Liver (tissue), 3 donors: ENCODE measurements at regions not wholly inside any gene's neighbourhood (a gene's known extent, or its start where the extent isn't known, plus 50 kb on each side); places are given as distances from the start of the nearest gene placed in this dataset.

Experiments
- CTCF ChIP-seq: fragments of 150-350 bp; IDR thresholded peaks from 2 replicates; pipeline ENCODE4 v1.5.1; 2017; ENCODE audit warnings: improper control_type of control experiment, low read depth, low read length; ENCODE audit not compliant: missing input control
- HNF4A ChIP-seq, 2 donors: conservative IDR thresholded peaks; 2 replicates each; pipeline ENCODE4 v1.6.1; 2016; ENCODE audit warnings: antibody characterized with exemption in 2 of 2, mild to moderate bottlenecking in 2 of 2
- RAD21 ChIP-seq, 2 donors: IDR thresholded peaks; 2 replicates each; pipeline ENCODE4 v1.6.1; 2016; ENCODE audit warnings: antibody characterized with exemption in 2 of 2, mild to moderate bottlenecking in 2 of 2
- RXRA ChIP-seq, 2 donors: IDR thresholded peaks; 2 replicates each; pipeline ENCODE4 v1.6.1; 2017 to 2018; ENCODE audit warnings: antibody characterized with exemption in 2 of 2, mild to moderate bottlenecking in 1 of 2
- TAF1 ChIP-seq: conservative IDR thresholded peaks from 2 replicates; pipeline ENCODE4 v1.6.1; 2016; ENCODE audit warnings: antibody characterized with exemption, mild to moderate bottlenecking
- donor health status: healthy.
- donor health status: healthy.

- TF ChIP-seq CTCF (no peak), RXRA (IDR thresholded peaks at IDR 0.05) (no peak), TAF1 (no peak), RAD21 (IDR thresholded peaks at IDR 0.05) (no peak), HNF4A (conservative IDR thresholded peaks at IDR 0.05) (no peak)
These were observed 75.2 kb downstream of the RTL6 start for GRCh38 chr22:44422746-44423380.
